SK-N-SH (cell line): ENCODE measurements at regions not wholly inside any gene's neighbourhood (a gene's known extent, or its start where the extent isn't known, plus 50 kb on each side); places are given as distances from the start of the nearest gene placed in this dataset.

Experiments
- CTCF ChIA-PET: fragments of 300-600, 350-600 bp; formaldehyde crosslinking; extraction: SDS; loops from one replicate; lab custom pipeline; 2021; lab: Yijun Ruan, JAX
- POLR2A ChIA-PET: fragments of 350-600 bp; sonication (Branson Sonifier 250); formaldehyde crosslinking; extraction: SDS; loops from one replicate; lab custom pipeline; 2020; ENCODE audit warnings: antibody characterized with exemption, inconsistent platforms; lab: Yijun Ruan, JAX
- DNase-seq: peaks from one replicate; pipeline ENCODE4 v3.0.0; 2012
- H2AFZ ChIP-seq: fragments of 200-600 bp; sonication (generic); 2 replicates; pipeline ENCODE4 v1.8.1; 2016; ENCODE audit warnings: antibody characterized with exemption, mild to moderate bottlenecking, low read depth
- H3F3A ChIP-seq: fragments of 200-600 bp; sonication (generic); replicated peaks from 2 replicates; pipeline ENCODE3; 2016; ENCODE audit warnings: antibody characterized with exemption, mild to moderate bottlenecking; ENCODE audit not compliant: insufficient read depth
- H3K27ac ChIP-seq, 2 experiments: fragments of 200-500 bp in 1 of 2; fragments of 200-600 bp in 1 of 2; sonication (Bioruptor generic) in 1 of 2; sonication (generic), shearing (Covaris generic) in 1 of 2; 2 replicates each; pipeline versions ENCODE4 v1.5.1 to v1.6.1; 2014 to 2016; ENCODE audit warnings: low read depth in 2 of 2, inconsistent platforms in 1 of 2, low read length in 1 of 2, mild to moderate bottlenecking in 1 of 2, mixed read lengths in 1 of 2
- H3K27me3 ChIP-seq: fragments of 200-600 bp; sonication (generic), shearing (Covaris generic); 2 replicates; pipeline ENCODE4 v1.6.1; 2016; ENCODE audit warnings: mixed run types; ENCODE audit not compliant: insufficient read depth
- H3K36me3 ChIP-seq, 2 experiments: fragments of 200-500 bp in 1 of 2; fragments of 200-600 bp in 1 of 2; sonication (Bioruptor generic) in 1 of 2; sonication (generic) in 1 of 2; replicated peaks in 1 of 2; 2 replicates each; pipeline versions ENCODE3 to v1.5.1; 2014 to 2016; ENCODE audit warnings: low read length in 1 of 2, mild to moderate bottlenecking in 1 of 2; ENCODE audit not compliant: insufficient read depth in 2 of 2, control insufficient read depth in 1 of 2
- H3K4me1 ChIP-seq, 2 experiments: fragments of 200-500 bp in 1 of 2; fragments of 200-600 bp in 1 of 2; sonication (Bioruptor generic) in 1 of 2; sonication (generic), shearing (Covaris generic) in 1 of 2; 2 replicates each; pipeline versions ENCODE4 v1.5.1 to v1.6.1; 2014 to 2016; ENCODE audit warnings: low read depth in 1 of 2, low read length in 1 of 2, mixed run types in 1 of 2; ENCODE audit not compliant: insufficient read depth in 2 of 2, control insufficient read depth in 1 of 2
- H3K4me2 ChIP-seq: fragments of 200-600 bp; sonication (generic), shearing (Covaris generic); 2 replicates; pipeline ENCODE4 v1.6.1; 2017; ENCODE audit warnings: mixed run types
- H3K4me3 ChIP-seq, 2 experiments: fragments of 200-500 bp in 1 of 2; fragments of 200-600 bp in 1 of 2; sonication (Bioruptor generic) in 1 of 2; sonication (generic), shearing (Covaris generic) in 1 of 2; 2 replicates each; pipeline versions ENCODE4 v1.5.1 to v1.8.1; 2014 to 2016; ENCODE audit warnings: low read depth in 2 of 2, inconsistent platforms in 1 of 2, low read length in 1 of 2, mild to moderate bottlenecking in 1 of 2, mixed read lengths in 1 of 2, moderate library complexity in 1 of 2
- H3K79me2 ChIP-seq: fragments of 200-600 bp; sonication (generic); 2 replicates; pipeline ENCODE4 v1.8.1; 2017; ENCODE audit warnings: mild to moderate bottlenecking; ENCODE audit not compliant: insufficient read depth
- H3K9ac ChIP-seq: fragments of 200-600 bp; sonication (generic); 2 replicates; pipeline ENCODE4 v1.6.1; 2017; ENCODE audit warnings: mixed run types
- H3K9me2 ChIP-seq: fragments of 200-600 bp; sonication (generic); 2 replicates; pipeline ENCODE4 v1.6.1; 2017; ENCODE audit warnings: mixed run types
- H3K9me3 ChIP-seq: fragments of 200-600 bp; sonication (generic); 2 replicates; pipeline ENCODE4 v1.6.1; 2017; ENCODE audit warnings: mixed run types, mild to moderate bottlenecking, moderate library complexity
- H4K20me1 ChIP-seq: fragments of 200-600 bp; sonication (generic); 2 replicates; pipeline ENCODE4 v1.6.1; 2017; ENCODE audit warnings: mild to moderate bottlenecking, mixed run types; ENCODE audit not compliant: insufficient read depth
- CHD2 ChIP-seq: fragments of 150-350 bp; IDR thresholded peaks from 2 replicates; pipeline ENCODE4 v1.6.1; 2018; ENCODE audit warnings: low read length; ENCODE audit not compliant: partially characterized antibody
- FOSL2 ChIP-seq: IDR thresholded peaks from 2 replicates; pipeline ENCODE4 v1.4.0; 2012; ENCODE audit warnings: low read depth, mild to moderate bottlenecking, moderate library complexity, borderline replicate concordance
- FOXM1 ChIP-seq: IDR thresholded peaks from 2 replicates; pipeline ENCODE4 v1.4.0; 2012; ENCODE audit warnings: low read depth, mild to moderate bottlenecking
- GATA2 ChIP-seq: sonication (generic); formaldehyde crosslinking; IDR thresholded peaks from 2 replicates; pipeline ENCODE4 v1.5.0; 2020; ENCODE audit warnings: mild to moderate bottlenecking, missing genetic modification reagents
- MEF2A ChIP-seq: IDR thresholded peaks from 2 replicates; pipeline ENCODE4 v1.4.0; 2012; ENCODE audit warnings: low read depth, borderline replicate concordance
- NFIC ChIP-seq: IDR thresholded peaks from 2 replicates; pipeline ENCODE4 v1.4.0; 2012; ENCODE audit warnings: borderline replicate concordance
- RAD21 ChIP-seq: IDR thresholded peaks from 2 replicates; pipeline ENCODE4 v1.6.1; 2012; ENCODE audit warnings: mild to moderate bottlenecking, low read length
- RFX5 ChIP-seq: IDR thresholded peaks from 2 replicates; pipeline ENCODE4 v1.6.1; 2012; ENCODE audit warnings: mild to moderate bottlenecking, improper control_type of control experiment, low read length
- SIN3A ChIP-seq: IDR thresholded peaks from 2 replicates; pipeline ENCODE4 v1.6.1; 2012; ENCODE audit warnings: low read depth, mild to moderate bottlenecking, low read length, moderate library complexity, borderline replicate concordance
- YY1 ChIP-seq: IDR thresholded peaks from 2 replicates; pipeline ENCODE4 v1.4.0; 2012; ENCODE audit warnings: low read depth, mild to moderate bottlenecking
- WGBS: methylation state at CpG from one replicate; pipeline ENCODE4 v1.1.6; 2017; ENCODE audit warnings: low lambda C conversion rate; 5-methylcytosine and 5-hydroxymethylcytosine counted together
- TF ChIP-seq, protein P1 (sequence below): IDR thresholded peaks from 2 replicates; pipeline ENCODE4 v1.4.0; 2012; ENCODE audit warnings: low read depth, borderline replicate concordance
- TF ChIP-seq, protein P2 (sequence below): fragments of 200-600 bp; sonication (generic); IDR thresholded peaks from 2 replicates; pipeline ENCODE4 v1.6.1; 2017; ENCODE audit warnings: antibody characterized with exemption, mild to moderate bottlenecking, moderate library complexity
- TF ChIP-seq, protein P3 (sequence below): fragments of 150-350 bp; IDR thresholded peaks from 2 replicates; pipeline ENCODE4 v1.6.1; 2016; ENCODE audit warnings: mild to moderate bottlenecking, low read depth, low read length

DNA sequence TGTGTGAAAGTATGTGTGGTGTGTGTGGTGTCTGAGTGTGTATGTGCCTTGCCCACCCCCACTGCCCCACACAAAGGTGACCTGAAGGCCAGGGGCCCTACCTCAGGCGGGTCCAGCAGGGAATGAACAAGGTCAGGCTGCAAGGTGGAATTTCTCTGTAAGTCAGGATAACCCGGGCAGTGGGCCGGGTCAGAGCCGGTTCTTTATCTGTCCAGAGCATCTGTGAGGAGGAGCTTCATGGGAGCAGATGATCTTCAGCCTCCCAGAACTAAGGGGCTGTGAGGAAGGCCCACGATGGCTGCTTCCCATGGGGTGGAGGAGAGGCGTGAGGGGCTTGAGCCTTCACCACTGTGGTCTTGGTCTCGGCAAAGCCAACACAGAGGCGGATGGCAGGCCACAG lies 150.3 kb downstream of the TFCP2L1 start:
- H3K9me3 ChIP-seq: no peaks in the 10 kb centered on the region
- H3K4me3 ChIP-seq: no peak overlapping the region
- no peaks in the 10 kb centered on the region for H4K20me1 ChIP-seq
- no peaks in the 10 kb centered on the region for H3K9me2 ChIP-seq
- H3K4me1 ChIP-seq: peaks cover 0 to 8% of the 10 kb centered on the region in 2 experiments; a peak in 1 of 4 replicates
- no peaks in the 10 kb centered on the region; the same call in none of the 2 replicates for H3K27me3 ChIP-seq
- H2AFZ ChIP-seq: no peak overlapping the region
- WGBS: 72% methylated on average over 8 of the region's 8 CpGs
- H3F3A ChIP-seq: no peaks in the 10 kb centered on the region
- TF ChIP-seq YY1 (no peak), FOXM1 (no peak), NFIC (no peak), RFX5 (no peak), CHD2 (no peak), GATA2 (no peak), MEF2A (no peak), SIN3A (no peak), FOSL2 (no peak), RAD21 (no peak)
- TF ChIP-seq, protein P1, sequence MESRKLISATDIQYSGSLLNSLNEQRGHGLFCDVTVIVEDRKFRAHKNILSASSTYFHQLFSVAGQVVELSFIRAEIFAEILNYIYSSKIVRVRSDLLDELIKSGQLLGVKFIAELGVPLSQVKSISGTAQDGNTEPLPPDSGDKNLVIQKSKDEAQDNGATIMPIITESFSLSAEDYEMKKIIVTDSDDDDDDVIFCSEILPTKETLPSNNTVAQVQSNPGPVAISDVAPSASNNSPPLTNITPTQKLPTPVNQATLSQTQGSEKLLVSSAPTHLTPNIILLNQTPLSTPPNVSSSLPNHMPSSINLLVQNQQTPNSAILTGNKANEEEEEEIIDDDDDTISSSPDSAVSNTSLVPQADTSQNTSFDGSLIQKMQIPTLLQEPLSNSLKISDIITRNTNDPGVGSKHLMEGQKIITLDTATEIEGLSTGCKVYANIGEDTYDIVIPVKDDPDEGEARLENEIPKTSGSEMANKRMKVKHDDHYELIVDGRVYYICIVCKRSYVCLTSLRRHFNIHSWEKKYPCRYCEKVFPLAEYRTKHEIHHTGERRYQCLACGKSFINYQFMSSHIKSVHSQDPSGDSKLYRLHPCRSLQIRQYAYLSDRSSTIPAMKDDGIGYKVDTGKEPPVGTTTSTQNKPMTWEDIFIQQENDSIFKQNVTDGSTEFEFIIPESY: no peak
- TF ChIP-seq, protein P2, sequence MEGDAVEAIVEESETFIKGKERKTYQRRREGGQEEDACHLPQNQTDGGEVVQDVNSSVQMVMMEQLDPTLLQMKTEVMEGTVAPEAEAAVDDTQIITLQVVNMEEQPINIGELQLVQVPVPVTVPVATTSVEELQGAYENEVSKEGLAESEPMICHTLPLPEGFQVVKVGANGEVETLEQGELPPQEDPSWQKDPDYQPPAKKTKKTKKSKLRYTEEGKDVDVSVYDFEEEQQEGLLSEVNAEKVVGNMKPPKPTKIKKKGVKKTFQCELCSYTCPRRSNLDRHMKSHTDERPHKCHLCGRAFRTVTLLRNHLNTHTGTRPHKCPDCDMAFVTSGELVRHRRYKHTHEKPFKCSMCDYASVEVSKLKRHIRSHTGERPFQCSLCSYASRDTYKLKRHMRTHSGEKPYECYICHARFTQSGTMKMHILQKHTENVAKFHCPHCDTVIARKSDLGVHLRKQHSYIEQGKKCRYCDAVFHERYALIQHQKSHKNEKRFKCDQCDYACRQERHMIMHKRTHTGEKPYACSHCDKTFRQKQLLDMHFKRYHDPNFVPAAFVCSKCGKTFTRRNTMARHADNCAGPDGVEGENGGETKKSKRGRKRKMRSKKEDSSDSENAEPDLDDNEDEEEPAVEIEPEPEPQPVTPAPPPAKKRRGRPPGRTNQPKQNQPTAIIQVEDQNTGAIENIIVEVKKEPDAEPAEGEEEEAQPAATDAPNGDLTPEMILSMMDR: no peak
- TF ChIP-seq, protein P3, sequence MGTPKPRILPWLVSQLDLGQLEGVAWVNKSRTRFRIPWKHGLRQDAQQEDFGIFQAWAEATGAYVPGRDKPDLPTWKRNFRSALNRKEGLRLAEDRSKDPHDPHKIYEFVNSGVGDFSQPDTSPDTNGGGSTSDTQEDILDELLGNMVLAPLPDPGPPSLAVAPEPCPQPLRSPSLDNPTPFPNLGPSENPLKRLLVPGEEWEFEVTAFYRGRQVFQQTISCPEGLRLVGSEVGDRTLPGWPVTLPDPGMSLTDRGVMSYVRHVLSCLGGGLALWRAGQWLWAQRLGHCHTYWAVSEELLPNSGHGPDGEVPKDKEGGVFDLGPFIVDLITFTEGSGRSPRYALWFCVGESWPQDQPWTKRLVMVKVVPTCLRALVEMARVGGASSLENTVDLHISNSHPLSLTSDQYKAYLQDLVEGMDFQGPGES: no peak
- H3K79me2 ChIP-seq: no peaks in the 10 kb centered on the region
- no peak overlapping the region for H3K27ac ChIP-seq
- H3K4me2 ChIP-seq: no peak overlapping the region
- no peaks in the 10 kb centered on the region for H3K36me3 ChIP-seq
- ChIA-PET POLR2A (no interaction called here), CTCF (interaction anchor here (1.0 kb wide), 1 partner anchor 39 kb away, joined by 3 read pairs; no protein-coding TSS in a partner anchor)
- DNase-seq: no peak
- no peak overlapping the region for H3K9ac ChIP-seq
